OCI-LY7 (cell line): ENCODE measurements at regions not wholly inside any gene's neighbourhood (a gene's known extent, or its start where the extent isn't known, plus 50 kb on each side); places are given as distances from the start of the nearest gene placed in this dataset.

ENCODE experiments used
- CTCF ChIP-seq: fragments of 200-600 bp; sonication (generic); conservative IDR thresholded peaks from 2 replicates; pipeline ENCODE4 v1.5.1; 2014; ENCODE audit warnings: mild to moderate bottlenecking, antibody characterized with exemption, low read length, moderate library complexity, mixed read lengths
- EZH2phosphoT487 ChIP-seq: fragments of 200-600 bp; sonication (generic); IDR thresholded peaks from 2 replicates; pipeline ENCODE4 v1.6.1; 2018; ENCODE audit warnings: low read depth, borderline replicate concordance, mild to moderate bottlenecking, mixed run types, antibody characterized with exemption, low read length, moderate library complexity, mixed read lengths

GRCh38 chr5:42235241-42235640, 188.0 kb upstream of the GHR start:
- TF ChIP-seq CTCF (no peak), EZH2phosphoT487 (no peak)
